KMS-11 (cell line): ENCODE measurements at regions not wholly inside any gene's neighbourhood (a gene's known extent, or its start where the extent isn't known, plus 50 kb on each side); places are given as distances from the start of the nearest gene placed in this dataset.

Experiments
- H2AFZ ChIP-seq: fragments of 200-600 bp; sonication (generic); 2 replicates; pipeline ENCODE4 v1.6.1; 2016; ENCODE audit warnings: antibody characterized with exemption, mixed run types, low read depth
- H3K27ac ChIP-seq: fragments of 200-600 bp; sonication (generic); 2 replicates; pipeline ENCODE4 v1.6.1; 2016; ENCODE audit warnings: mild to moderate bottlenecking, mixed run types
- H3K27me3 ChIP-seq: fragments of 200-600 bp; sonication (generic); 2 replicates; pipeline ENCODE4 v1.6.1; 2017; ENCODE audit warnings: mild to moderate bottlenecking, low read depth, mixed run types, moderate library complexity; ENCODE audit not compliant: insufficient read depth
- H3K36me3 ChIP-seq: fragments of 200-600 bp; sonication (generic); 2 replicates; pipeline ENCODE4 v1.6.1; 2017; ENCODE audit warnings: mild to moderate bottlenecking, mixed run types; ENCODE audit not compliant: insufficient read depth
- H3K4me1 ChIP-seq: fragments of 200-600 bp; sonication (generic); 2 replicates; pipeline ENCODE4 v1.6.1; 2016; ENCODE audit warnings: mild to moderate bottlenecking, low read depth, mixed run types; ENCODE audit not compliant: poor library complexity, severe bottlenecking
- H3K4me2 ChIP-seq: fragments of 200-600 bp; sonication (generic); 2 replicates; pipeline ENCODE4 v1.7.0; 2016; ENCODE audit warnings: mild to moderate bottlenecking, mixed run types
- H3K4me3 ChIP-seq: fragments of 200-600 bp; sonication (generic); IDR thresholded peaks from 2 replicates; pipeline ENCODE4 v1.6.1; 2017; ENCODE audit warnings: low read depth, low read length, mixed read lengths; ENCODE audit not compliant: insufficient read depth
- H3K79me2 ChIP-seq: fragments of 200-600 bp; sonication (generic); 2 replicates; pipeline ENCODE4 v1.6.1; 2016; ENCODE audit warnings: low read depth, mixed run types; ENCODE audit not compliant: insufficient read depth
- H3K9ac ChIP-seq: fragments of 200-600 bp; sonication (generic); 2 replicates; pipeline ENCODE4 v1.6.1; 2016; ENCODE audit warnings: mild to moderate bottlenecking, mixed run types
- H4K20me1 ChIP-seq: fragments of 200-600 bp; sonication (generic); 2 replicates; pipeline ENCODE4 v1.6.1; 2016; ENCODE audit warnings: mild to moderate bottlenecking, mixed run types; ENCODE audit not compliant: insufficient read depth
- CTCF ChIP-seq: fragments of 200-600 bp; sonication (generic); conservative IDR thresholded peaks from 2 replicates; pipeline ENCODE4 v1.6.1; 2017; ENCODE audit warnings: low read depth, mild to moderate bottlenecking, antibody characterized with exemption, low read length, moderate library complexity, mixed read lengths

GRCh38 chr12:67437011-67437410, 167.9 kb downstream of the CAND1 start:
- Histone ChIP-seq H3K9ac (no peak overlapping the region), H3K27me3 (no peaks in the 10 kb centered on the region), H3K4me2 (peak overlapping the region; percentile 54; the same call in 1 of the 2 replicates), H3K36me3 (no peaks in the 10 kb centered on the region), H4K20me1 (no peaks in the 10 kb centered on the region), H3K4me3 (no peak overlapping the region), H2AFZ (no peak overlapping the region), H3K79me2 (no peaks in the 10 kb centered on the region), H3K27ac (no peak overlapping the region), H3K4me1 (peaks cover 65% of the 10 kb centered on the region)
- TF ChIP-seq CTCF, result no peak

GRCh38 chr12:67439611-67440010, 170.5 kb downstream of the CAND1 start:
- H3K9ac ChIP-seq, result no peak overlapping the region
- H3K4me3 ChIP-seq, result no peak overlapping the region
- H3K79me2 ChIP-seq, result no peaks in the 10 kb centered on the region
- H3K4me2 ChIP-seq, result no peak overlapping the region
- H3K4me1 ChIP-seq, result peaks cover 74% of the 10 kb centered on the region
- H2AFZ ChIP-seq, result no peak overlapping the region
- H4K20me1 ChIP-seq, result no peaks in the 10 kb centered on the region
- H3K27me3 ChIP-seq, result no peaks in the 10 kb centered on the region
- no peak for TF ChIP-seq CTCF
- H3K27ac ChIP-seq, result no peak overlapping the region
- H3K36me3 ChIP-seq, result no peaks in the 10 kb centered on the region

GRCh38 chr12:67441736-67442346, 172.7 kb downstream of the CAND1 start:
- peak; percentile 98 for TF ChIP-seq CTCF
- Histone ChIP-seq H3K27me3 (no peaks in the 10 kb centered on the region), H3K79me2 (no peaks in the 10 kb centered on the region), H2AFZ (peak overlapping the region; percentile 62), H3K9ac (peak overlapping the region; percentile 48), H3K27ac (peak overlapping the region; percentile 71), H3K36me3 (no peaks in the 10 kb centered on the region), H3K4me3 (no peak overlapping the region), H4K20me1 (no peaks in the 10 kb centered on the region), H3K4me2 (peak overlapping the region; percentile 76), H3K4me1 (peaks cover 63% of the 10 kb centered on the region)

GRCh38 chr12:67442347-67442841, 173.2 kb downstream of the CAND1 start:
- no peaks in the 10 kb centered on the region for H3K27me3 ChIP-seq
- no peaks in the 10 kb centered on the region for H4K20me1 ChIP-seq
- peaks cover 63% of the 10 kb centered on the region for H3K4me1 ChIP-seq
- peak overlapping the region; percentile 48 for H3K9ac ChIP-seq
- peak overlapping the region; percentile 71 for H3K27ac ChIP-seq
- peak overlapping the region; percentile 62 for H2AFZ ChIP-seq
- no peak overlapping the region for H3K4me3 ChIP-seq
- H3K79me2 ChIP-seq, result no peaks in the 10 kb centered on the region
- TF ChIP-seq CTCF, result no peak
- H3K4me2 ChIP-seq, result peak overlapping the region; percentile 76
- no peaks in the 10 kb centered on the region for H3K36me3 ChIP-seq
